HG03571 (cell line): ENCODE measurements at regions not wholly inside any gene's neighbourhood (a gene's known extent, or its start where the extent isn't known, plus 50 kb on each side); places are given as distances from the start of the nearest gene placed in this dataset.
"Not testable (repeated sequence)": the region's sequence is repeated elsewhere in the genome, so short reads cannot be mapped to it uniquely, and the experiment has no call there.

Source experiments
- ATAC-seq: cut with Tn5 transposase; IDR thresholded peaks from one replicate; pipeline ENCODE4 v1.9.1; 2021; ENCODE audit not compliant: unreplicated experiment

DNA sequence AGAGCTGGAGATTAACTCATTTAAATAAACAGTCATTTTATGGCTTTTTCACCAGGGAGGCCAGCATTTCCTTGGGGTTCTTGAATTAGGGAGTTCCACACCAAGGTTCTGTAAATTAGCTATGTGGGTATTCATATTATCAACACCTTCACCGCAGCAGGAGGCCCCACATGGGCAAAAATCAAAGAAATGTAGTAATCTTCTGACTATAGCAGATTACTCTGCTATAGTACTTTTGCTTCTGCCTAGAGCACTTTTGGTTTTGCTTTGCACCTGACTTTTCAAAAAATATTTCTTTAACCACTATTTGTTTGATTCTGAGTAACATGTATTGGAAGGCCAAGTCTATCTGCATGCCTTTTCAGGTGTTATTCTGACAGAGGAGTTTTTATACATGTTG, 108.6 kb upstream of the POMZP3 start:
- ATAC-seq, result not testable (repeated sequence)

DNA sequence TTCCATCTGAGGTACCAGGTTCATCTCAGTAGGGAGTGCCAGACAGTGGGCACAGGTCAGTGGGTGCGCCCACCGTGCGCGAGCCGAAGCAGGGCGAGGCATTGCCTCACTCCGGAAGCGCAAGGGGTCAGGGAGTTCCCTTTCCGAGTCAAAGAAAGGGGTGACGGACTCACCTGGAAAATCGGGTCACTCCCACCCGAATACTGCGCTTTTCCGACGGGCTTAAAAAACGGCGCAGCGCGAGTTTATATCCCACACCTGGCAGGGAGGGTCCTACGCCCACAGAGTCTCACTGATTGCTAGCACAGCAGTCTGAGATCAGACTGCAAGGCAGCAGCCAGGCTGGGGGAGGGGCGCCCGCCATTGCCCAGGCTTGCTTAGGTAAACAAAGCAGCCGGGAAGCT, 101.5 kb upstream of the POMZP3 start:
- not testable (repeated sequence) for ATAC-seq

DNA sequence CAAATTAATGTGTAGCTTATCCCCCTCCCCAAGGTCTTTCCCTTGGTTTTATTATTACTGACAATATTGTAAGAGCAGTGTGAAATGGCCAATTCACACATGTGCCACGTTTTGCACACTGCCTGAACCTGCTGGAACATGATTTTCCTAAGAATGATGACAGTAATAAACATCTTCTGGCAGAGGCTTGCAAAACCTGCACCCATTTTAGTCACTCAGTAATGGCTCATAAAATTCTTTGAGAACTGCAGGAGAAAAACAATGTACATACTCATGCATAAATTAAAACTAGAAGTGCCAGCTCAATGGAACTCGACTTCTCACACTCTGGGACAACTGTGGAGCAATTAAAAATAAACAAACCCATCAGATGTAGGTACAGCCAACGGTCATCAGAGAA, 96.8 kb upstream of the POMZP3 start:
- not testable (repeated sequence) for ATAC-seq

DNA sequence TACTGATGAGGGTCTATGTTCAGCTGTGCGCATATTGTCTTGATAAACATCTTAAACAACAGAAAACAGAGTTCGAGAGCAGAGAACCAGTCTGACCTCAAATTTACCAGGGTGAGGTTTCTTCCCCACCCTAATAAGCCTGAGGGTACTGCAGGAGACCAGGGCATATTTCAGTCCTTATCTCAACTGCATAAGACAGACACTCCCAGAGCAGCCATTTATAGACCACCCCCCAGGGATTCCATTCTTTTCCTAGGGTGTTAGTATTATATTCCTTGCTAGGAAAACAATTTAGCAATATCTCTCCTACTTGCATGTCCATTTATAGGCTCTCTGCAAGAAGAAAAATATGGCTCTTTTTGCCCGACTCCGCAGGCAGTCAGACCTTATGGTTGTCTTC, 89.5 kb upstream of the POMZP3 start:
- ATAC-seq, result not testable (repeated sequence)

DNA sequence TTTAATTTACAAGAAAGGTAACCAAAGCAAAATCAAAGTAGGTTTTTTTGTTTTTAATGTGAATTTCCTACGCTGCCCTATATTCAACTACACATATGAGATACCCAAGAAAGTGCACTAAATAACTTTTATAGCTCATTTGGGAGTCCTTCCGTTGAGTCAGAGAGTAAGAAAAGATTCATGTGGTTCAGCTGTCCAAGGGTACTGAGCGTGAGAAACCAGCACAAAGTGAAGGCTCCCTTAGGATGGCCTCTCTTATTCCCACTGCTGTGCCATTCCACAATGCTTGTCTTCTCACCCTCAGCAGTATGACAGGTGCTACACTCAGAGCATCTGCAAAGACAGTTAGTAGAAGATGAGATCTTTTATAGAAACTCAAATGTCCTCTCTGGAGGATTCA, 85.8 kb upstream of the POMZP3 start:
- ATAC-seq, result not testable (repeated sequence)

DNA sequence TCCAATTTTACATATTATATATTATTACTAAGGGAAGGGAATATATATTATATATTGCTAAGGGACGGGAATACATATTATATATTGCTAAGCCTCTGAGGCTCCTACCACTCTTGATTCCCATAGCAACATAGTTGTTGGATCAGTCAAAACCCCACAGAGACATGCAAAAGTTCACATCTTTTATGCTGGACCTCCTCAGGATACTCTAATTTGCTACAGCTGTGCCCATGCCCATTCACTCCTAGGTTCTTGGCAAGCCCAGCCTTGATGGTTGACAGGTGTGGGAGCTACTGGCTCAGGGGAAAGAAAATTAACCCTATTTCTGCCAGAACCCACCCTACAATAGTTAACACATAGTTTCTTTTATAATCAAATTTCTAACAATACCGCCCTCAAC, 84.6 kb upstream of the POMZP3 start:
- ATAC-seq, result not testable (repeated sequence)

DNA sequence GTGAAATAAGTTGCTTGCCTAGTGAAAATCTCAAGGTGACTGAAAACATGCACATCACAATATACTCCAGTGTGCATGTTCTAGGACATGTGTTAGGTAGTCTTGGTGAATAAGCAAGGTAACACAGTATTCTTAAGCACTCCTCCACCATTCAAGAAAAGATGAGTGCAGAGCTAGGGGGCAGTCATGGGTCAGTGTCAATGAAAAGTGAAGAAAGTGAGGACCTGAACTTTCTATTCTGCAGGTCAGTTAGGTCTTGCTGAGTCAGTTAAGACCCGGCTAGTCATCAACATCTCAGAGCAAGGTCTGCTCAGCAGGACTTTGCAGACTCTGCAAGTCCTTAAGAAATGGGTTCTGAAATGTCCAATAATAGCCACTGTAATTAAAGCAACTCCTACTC, 82.6 kb upstream of the POMZP3 start:
- ATAC-seq, result not testable (repeated sequence)

DNA sequence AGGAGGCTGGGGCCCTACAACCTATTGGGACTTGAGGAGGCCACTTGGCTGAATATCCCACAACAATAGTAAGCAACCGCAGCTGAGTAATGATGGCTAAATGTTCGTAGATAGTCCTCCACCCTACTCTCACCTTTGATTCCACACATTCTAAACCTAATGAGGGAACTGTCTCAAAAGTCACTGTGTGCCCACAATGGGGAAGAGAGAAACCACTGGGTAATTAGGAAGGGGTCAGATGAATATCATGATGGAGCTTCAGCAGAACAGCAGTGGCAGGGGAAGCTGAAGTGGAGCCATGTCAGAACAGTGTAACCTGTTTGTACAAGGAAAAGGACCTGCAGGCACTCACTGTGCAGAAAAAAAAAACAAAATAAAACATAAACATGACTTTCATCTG, 81.4 kb upstream of the POMZP3 start:
- ATAC-seq, result not testable (repeated sequence)

DNA sequence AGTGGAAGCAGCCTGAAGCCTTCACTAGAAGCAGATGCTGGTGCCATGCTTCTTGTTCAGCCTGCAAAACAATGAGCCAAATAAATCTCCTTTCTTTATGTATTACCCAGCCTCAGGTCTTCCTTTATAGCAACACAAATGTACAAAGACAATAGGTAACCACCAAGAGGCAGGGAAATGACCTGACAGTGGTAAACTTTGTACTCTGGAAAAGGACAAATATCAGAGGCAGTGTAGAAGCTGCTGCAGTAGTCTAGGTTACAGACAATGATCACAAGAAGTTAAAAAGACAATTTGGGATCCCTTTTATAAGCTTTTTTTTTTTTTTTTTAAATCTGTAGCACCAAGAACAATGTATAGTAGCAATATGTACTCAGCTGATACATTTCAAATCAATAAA, 76.7 kb upstream of the POMZP3 start:
- ATAC-seq, result not testable (repeated sequence)

DNA sequence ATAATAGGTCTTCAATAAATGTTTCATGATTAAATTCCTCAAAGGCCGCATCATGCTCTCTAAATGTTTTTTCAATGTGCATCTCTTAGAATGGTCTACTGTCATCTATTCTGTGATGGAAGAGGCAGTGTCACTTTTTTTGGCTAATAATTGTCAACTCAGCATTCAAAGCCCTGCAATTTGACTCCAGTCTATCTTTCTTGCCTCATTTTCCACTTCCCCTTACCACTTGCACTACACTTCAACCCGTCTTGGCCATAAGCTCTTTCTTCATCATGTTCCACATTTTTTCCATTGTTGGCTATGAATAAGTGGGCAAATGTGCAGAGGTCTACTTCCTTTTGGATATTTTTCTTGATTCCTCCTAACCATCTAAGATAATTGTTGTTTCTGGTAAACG, 59.2 kb upstream of the POMZP3 start:
- ATAC-seq, result not testable (repeated sequence)

DNA sequence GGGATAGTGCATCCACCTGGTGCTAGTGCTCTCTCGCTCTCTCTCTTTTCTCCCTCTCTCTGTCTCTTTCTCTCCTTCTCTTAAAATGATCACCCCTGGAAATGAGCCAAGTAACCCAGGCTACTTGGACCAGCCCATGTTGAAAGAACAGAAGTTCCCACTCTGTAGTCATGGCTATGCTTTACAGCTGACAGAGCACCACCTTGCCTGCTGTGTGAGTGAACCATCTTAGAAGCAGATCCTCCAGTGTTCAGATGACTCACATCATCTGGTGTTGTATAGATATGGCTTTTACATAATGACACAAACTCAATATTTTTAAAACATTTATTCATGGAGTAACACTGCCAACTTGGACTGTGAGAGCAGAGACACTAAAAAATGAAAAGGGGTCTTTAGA, 57.7 kb upstream of the POMZP3 start:
- not testable (repeated sequence) for ATAC-seq

DNA sequence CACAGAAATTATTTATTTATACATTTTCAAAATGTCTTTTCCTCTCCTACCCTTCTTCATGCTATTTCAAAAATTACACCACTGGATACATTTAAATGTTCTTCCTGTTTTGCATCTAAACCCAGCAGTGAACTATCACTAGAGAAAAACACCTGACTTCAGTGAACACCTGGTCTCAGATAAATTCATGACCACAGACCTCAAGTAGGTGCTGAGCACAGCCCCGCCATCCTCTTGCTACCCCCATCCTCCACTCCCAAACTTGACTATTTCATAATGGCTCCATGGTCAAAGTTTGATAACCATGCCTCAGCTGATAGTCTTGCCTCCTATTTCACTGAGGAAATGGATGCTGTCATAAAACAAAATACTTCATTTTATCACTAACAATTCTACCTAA, 56.6 kb upstream of the POMZP3 start:
- ATAC-seq, result not testable (repeated sequence)

DNA sequence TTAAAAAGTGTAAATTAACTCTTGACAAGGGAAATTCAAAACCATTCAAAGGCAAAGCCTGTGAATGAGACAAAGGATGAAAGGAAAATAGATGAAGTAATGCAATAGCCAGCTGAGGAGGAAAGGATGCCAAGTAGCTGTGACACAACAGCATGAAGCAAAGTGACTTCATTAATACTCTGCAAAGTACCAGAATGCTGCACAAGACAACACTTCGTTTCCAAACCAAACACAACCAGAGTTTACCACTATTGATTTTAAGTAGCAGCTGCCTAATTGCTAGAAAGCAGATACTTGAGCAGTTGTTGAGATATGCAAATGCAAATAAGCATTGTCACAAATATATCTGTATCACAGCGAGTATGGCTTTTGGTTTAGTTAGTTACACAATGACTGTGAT, 54.7 kb upstream of the POMZP3 start:
- ATAC-seq, result not testable (repeated sequence)

DNA sequence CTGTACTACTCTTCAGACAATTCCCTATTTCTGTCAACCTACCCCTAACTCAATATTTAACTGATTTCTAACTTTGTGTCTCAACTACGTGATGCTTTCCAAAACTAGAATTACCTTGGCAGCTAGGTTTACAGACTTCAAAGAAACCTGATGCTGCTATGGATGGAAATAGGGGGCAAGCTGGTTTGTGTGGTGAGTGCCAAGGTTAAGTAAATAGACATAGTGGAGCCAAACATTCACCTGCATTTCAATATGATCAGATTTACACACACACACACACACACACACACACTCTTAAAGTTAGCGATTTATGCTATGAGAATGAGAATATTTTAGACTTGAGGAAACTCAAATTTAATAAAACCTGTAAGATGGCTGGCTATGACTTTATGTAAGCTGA, 52.1 kb upstream of the POMZP3 start:
- not testable (repeated sequence) for ATAC-seq

DNA sequence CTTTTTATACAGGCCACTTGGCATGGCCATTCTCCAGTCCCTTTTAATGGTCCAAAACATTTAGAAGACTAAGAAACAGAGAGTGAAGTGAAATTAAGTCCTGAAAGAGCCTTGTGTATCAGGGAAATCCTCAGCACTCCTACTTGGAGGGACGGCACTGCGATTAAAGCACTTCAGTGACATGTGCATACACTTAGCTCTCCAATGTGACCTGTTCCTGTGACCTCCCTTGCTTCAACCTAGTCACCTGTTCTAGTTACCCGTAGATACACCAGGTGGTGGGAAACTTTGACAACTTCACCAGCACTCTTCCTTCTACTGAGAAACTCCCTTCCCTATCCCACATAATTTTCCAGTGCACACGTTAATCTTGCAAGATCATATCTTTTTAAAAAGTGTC, 51.4 kb upstream of the POMZP3 start:
- ATAC-seq, result not testable (repeated sequence)

DNA sequence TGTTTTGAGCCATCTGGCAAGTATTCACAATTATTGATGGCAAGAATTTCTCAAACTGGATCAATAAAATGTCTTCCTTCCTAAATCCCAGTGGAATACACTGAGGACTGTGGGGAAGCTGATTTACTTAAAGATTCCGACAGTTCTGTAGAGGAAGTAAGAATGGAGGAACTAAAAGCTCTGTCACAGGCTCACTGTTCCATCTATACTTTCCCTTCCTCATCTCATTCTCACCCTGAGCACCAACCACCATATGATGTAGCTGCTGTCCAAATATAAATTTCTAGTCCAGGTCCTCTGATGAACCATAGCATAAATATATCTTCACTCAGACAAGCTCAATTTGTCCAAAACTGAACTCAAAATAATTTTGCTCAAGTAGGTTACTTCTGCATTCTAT, 49.8 kb upstream of the POMZP3 start:
- not testable (repeated sequence) for ATAC-seq
